ENCODE measurements at regions not wholly inside any gene's neighbourhood (a gene's known extent, or its start where the extent isn't known, plus 50 kb on each side); places are given as distances from the start of the nearest gene placed in this dataset.

DNA sequence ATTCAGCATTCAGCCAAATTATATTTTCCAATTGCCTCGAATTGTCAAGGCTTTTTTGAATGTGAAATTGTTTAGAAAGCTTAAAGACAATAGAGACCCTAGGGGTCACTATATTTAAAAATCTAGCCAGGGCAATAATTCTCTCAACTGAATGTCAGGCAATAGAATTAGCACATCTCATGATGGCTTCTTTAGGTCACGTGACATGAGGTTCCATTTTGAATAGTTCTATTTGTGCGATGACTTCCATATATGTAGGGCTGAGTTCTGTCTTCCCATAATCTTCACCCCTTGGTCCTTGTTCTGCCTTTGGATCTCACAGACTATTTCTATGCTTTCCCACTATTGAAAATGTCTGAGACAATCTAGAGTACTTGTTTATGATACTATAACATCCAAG lies 527.7 kb upstream of the KIRREL3 start:
- Mint-ChIP-seq H3K4me3 (ENCODE audit: unreplicated experiment) (no peak overlapping the region), H3K4me1 (ENCODE audit: low read depth, unreplicated experiment) (peaks cover 2% of the 10 kb centered on the region), H3K36me3 (ENCODE audit: unreplicated experiment) (no peaks in the 10 kb centered on the region), H3K27me3 (ENCODE audit: unreplicated experiment) (no peaks in the 10 kb centered on the region), H3K9me3 (ENCODE audit: unreplicated experiment) (no peaks in the 10 kb centered on the region), H3K27ac (ENCODE audit: unreplicated experiment) (no peak overlapping the region)
- DNase-seq: no peak
- TF ChIP-seq, protein P1, sequence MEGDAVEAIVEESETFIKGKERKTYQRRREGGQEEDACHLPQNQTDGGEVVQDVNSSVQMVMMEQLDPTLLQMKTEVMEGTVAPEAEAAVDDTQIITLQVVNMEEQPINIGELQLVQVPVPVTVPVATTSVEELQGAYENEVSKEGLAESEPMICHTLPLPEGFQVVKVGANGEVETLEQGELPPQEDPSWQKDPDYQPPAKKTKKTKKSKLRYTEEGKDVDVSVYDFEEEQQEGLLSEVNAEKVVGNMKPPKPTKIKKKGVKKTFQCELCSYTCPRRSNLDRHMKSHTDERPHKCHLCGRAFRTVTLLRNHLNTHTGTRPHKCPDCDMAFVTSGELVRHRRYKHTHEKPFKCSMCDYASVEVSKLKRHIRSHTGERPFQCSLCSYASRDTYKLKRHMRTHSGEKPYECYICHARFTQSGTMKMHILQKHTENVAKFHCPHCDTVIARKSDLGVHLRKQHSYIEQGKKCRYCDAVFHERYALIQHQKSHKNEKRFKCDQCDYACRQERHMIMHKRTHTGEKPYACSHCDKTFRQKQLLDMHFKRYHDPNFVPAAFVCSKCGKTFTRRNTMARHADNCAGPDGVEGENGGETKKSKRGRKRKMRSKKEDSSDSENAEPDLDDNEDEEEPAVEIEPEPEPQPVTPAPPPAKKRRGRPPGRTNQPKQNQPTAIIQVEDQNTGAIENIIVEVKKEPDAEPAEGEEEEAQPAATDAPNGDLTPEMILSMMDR (IDR thresholded peaks at IDR 0.05; ENCODE audit: partially characterized antibody, unreplicated experiment): no peak

DNA sequence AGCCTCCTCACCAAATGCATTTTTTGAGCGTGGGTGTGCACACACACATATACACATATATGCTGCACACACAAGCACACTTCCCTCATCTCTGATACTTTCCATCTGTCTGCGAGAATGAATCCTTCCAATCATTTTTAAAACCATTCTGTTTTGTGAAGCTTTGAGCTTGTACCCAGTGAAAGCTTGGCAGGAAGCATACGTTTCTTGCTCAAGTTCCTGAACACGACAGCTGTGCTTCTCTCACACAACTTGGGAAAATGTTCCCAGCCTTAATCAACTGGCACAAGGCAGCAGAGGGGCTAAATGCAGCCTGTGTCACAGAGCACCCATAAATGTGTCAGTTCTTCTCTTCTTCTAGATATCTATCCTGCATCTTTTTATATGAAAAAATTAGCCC lies 524.0 kb upstream of the KIRREL3 start:
- Mint-ChIP-seq H3K27me3 (ENCODE audit: unreplicated experiment) (no peaks in the 10 kb centered on the region), H3K4me1 (ENCODE audit: low read depth, unreplicated experiment) (peaks cover 2% of the 10 kb centered on the region), H3K36me3 (ENCODE audit: unreplicated experiment) (no peaks in the 10 kb centered on the region), H3K27ac (ENCODE audit: unreplicated experiment) (no peak overlapping the region), H3K9me3 (ENCODE audit: unreplicated experiment) (no peaks in the 10 kb centered on the region), H3K4me3 (ENCODE audit: unreplicated experiment) (no peak overlapping the region)
- DNase-seq: no peak
- TF ChIP-seq, protein P1 (IDR thresholded peaks at IDR 0.05; ENCODE audit: partially characterized antibody, unreplicated experiment): no peak

DNA sequence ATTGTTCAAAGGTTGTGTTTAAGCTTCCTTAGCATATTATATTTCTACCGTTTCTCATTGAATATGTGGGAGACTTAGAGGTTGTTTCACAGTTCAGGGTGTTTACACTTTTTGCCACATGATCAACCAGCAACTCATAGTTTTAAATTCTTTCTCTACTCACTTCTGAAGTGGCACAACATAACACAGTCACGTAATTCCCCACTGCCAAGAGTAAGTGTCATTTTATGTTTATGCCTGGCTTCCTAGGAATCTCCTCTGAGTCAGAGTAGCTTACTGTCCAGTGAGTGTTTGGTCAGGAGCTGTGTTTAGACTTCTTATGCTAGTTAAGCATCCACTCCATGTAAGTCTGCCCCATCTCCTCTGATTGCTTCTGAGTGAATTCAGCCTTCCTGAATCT lies 520.8 kb upstream of the KIRREL3 start:
- Mint-ChIP-seq H3K27ac (ENCODE audit: unreplicated experiment) (no peak overlapping the region), H3K27me3 (ENCODE audit: unreplicated experiment) (no peaks in the 10 kb centered on the region), H3K4me1 (ENCODE audit: low read depth, unreplicated experiment) (peaks cover 2% of the 10 kb centered on the region), H3K9me3 (ENCODE audit: unreplicated experiment) (no peaks in the 10 kb centered on the region), H3K36me3 (ENCODE audit: unreplicated experiment) (peaks cover 3% of the 10 kb centered on the region), H3K4me3 (ENCODE audit: unreplicated experiment) (no peak overlapping the region)
- DNase-seq: no peak
- TF ChIP-seq, protein P1 (IDR thresholded peaks at IDR 0.05; ENCODE audit: partially characterized antibody, unreplicated experiment): no peak

DNA sequence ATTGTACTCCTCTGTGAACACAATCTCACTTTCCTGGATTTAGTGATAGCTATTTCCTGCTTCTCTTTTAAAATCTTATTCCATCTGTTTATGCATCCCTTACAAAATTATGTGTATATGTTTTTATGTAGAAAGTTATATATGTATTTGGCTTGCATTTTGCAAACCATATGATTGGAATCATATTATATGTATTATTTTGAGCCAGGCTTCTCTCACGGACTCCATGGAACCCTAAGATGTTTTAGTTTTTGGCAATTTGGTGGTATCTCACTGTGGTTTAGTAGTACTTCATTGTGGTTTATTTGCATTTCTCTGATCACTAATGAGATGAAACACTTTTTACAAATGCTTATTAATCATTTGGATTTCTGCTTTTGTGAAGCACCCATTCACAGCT lies 507.3 kb upstream of the KIRREL3 start:
- DNase-seq: no peak
- Mint-ChIP-seq H3K27me3 (ENCODE audit: unreplicated experiment) (no peaks in the 10 kb centered on the region), H3K4me1 (ENCODE audit: low read depth, unreplicated experiment) (no peaks in the 10 kb centered on the region), H3K9me3 (ENCODE audit: unreplicated experiment) (peaks cover 3% of the 10 kb centered on the region), H3K4me3 (ENCODE audit: unreplicated experiment) (no peak overlapping the region), H3K36me3 (ENCODE audit: unreplicated experiment) (no peaks in the 10 kb centered on the region), H3K27ac (ENCODE audit: unreplicated experiment) (no peak overlapping the region)
- TF ChIP-seq, protein P1 (IDR thresholded peaks at IDR 0.05; ENCODE audit: partially characterized antibody, unreplicated experiment): no peak

DNA sequence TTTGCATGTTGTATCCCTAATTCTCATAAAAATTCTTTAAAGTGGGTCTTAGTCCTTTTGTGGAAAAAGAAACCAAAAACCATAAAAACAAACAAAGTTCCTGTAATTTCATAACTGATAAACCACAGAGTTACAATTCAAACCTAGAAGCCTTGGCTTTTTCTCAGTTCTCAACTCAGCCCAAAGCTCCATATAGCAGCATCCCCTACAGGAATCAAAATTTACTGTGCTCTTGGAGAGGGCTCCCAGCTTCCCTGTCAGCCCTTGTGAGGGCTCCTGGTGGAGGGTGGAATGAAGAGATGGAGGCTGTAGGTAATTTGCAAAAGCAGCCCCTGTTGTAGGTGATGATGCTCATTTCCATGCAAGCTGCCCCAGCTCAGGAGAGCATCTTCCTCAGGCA lies 506.1 kb upstream of the KIRREL3 start:
- no peak for DNase-seq
- TF ChIP-seq, protein P1 (IDR thresholded peaks at IDR 0.05; ENCODE audit: partially characterized antibody, unreplicated experiment): no peak
- Mint-ChIP-seq H3K27ac (ENCODE audit: unreplicated experiment) (no peak overlapping the region), H3K27me3 (ENCODE audit: unreplicated experiment) (no peaks in the 10 kb centered on the region), H3K4me1 (ENCODE audit: low read depth, unreplicated experiment) (no peaks in the 10 kb centered on the region), H3K36me3 (ENCODE audit: unreplicated experiment) (no peaks in the 10 kb centered on the region), H3K4me3 (ENCODE audit: unreplicated experiment) (no peak overlapping the region), H3K9me3 (ENCODE audit: unreplicated experiment) (peaks cover 1% of the 10 kb centered on the region)
